HG03432 (cell line): ENCODE measurements at regions not wholly inside any gene's neighbourhood (a gene's known extent, or its start where the extent isn't known, plus 50 kb on each side); places are given as distances from the start of the nearest gene placed in this dataset.

Experiments used
- ATAC-seq: cut with Tn5 transposase; IDR thresholded peaks from one replicate; pipeline ENCODE4 v1.9.1; 2021; ENCODE audit warnings: mild to moderate bottlenecking, moderate library complexity; ENCODE audit not compliant: unreplicated experiment

GRCh38 chr2:163281717-163282116 is 443.1 kb upstream of the KCNH7 start:
- no peak for ATAC-seq

GRCh38 chr2:163269374-163270021 is 430.9 kb upstream of the KCNH7 start:
- ATAC-seq = no peak

GRCh38 chr2:163266772-163267171 is 428.2 kb upstream of the KCNH7 start:
- no peak for ATAC-seq

- ATAC-seq = no peak
These were observed 427.0 kb upstream of the KCNH7 start for GRCh38 chr2:163265562-163265961.

GRCh38 chr2:163264341-163264740 is 425.8 kb upstream of the KCNH7 start:
- no peak for ATAC-seq

GRCh38 chr2:163259489-163259888 is 420.9 kb upstream of the KCNH7 start:
- no peak for ATAC-seq

GRCh38 chr2:163255086-163255485 is 416.5 kb upstream of the KCNH7 start:
- no peak for ATAC-seq

GRCh38 chr2:163253621-163254285 is 415.2 kb upstream of the KCNH7 start:
- no peak for ATAC-seq

- no peak for ATAC-seq
These were observed 413.6 kb upstream of the KCNH7 start for GRCh38 chr2:163252199-163252598.

GRCh38 chr2:163248376-163249253 is 410.0 kb upstream of the KCNH7 start:
- no peak for ATAC-seq

GRCh38 chr2:163247847-163248220 is 409.3 kb upstream of the KCNH7 start:
- no peak for ATAC-seq

GRCh38 chr2:163247156-163247846 is 408.7 kb upstream of the KCNH7 start:
- no peak for ATAC-seq

- ATAC-seq = no peak
These were observed 407.6 kb upstream of the KCNH7 start for GRCh38 chr2:163246135-163246534.

- ATAC-seq = no peak
These were observed 398.0 kb upstream of the KCNH7 start for GRCh38 chr2:163236553-163236952.

- no peak for ATAC-seq
These were observed 393.1 kb upstream of the KCNH7 start for GRCh38 chr2:163231666-163232065.

- ATAC-seq = peak; percentile 41
These were observed 375.1 kb upstream of the KCNH7 start for GRCh38 chr2:163213661-163214081.

GRCh38 chr2:163210430-163210918 is 371.9 kb upstream of the KCNH7 start:
- no peak for ATAC-seq

GRCh38 chr2:163207693-163208370 is 369.3 kb upstream of the KCNH7 start:
- ATAC-seq = no peak

- no peak for ATAC-seq
These were observed 367.2 kb upstream of the KCNH7 start for GRCh38 chr2:163205589-163206254.

- no peak for ATAC-seq
These were observed 362.2 kb upstream of the KCNH7 start for GRCh38 chr2:163200741-163201140.
